Esophagus muscularis mucosa (tissue), 4 donors: ENCODE measurements at regions not wholly inside any gene's neighbourhood (a gene's known extent, or its start where the extent isn't known, plus 50 kb on each side); places are given as distances from the start of the nearest gene placed in this dataset.
"Not testable (repeated sequence)": the region's sequence is repeated elsewhere in the genome, so short reads cannot be mapped to it uniquely, and the experiment has no call there.

Experiments used
- DNase-seq: peaks from one replicate; pipeline ENCODE4 v3.0.0-alpha.2; 2017; ENCODE audit errors: extremely low spot score
- H3K27ac ChIP-seq, 4 donors: fragments of 200-600 bp; sonication (generic); replicated peaks in 1 of 4; 1 replicate in 3 of 4; 2 replicates in 1 of 4; pipeline ENCODE4 v1.5.1; 2016 to 2019; ENCODE audit warnings: mild to moderate bottlenecking in 1 of 4
- H3K27me3 ChIP-seq, 4 donors: fragments of 200-600 bp; sonication (generic); one replicate each; pipeline versions ENCODE4 v1.5.1 to v1.6.0; 2016 to 2019
- H3K36me3 ChIP-seq, 4 donors: fragments of 200-600 bp; sonication (generic); one replicate each; pipeline ENCODE4 v1.5.1; 2016 to 2019
- H3K4me1 ChIP-seq, 4 donors: fragments of 200-600 bp; sonication (generic); one replicate each; pipeline ENCODE4 v1.5.1; 2016 to 2019
- H3K4me3 ChIP-seq, 4 donors: fragments of 200-600 bp; sonication (generic); 1 replicate in 2 of 4; 2 replicates in 2 of 4; pipeline ENCODE4 v1.5.1; 2016 to 2019; ENCODE audit warnings: mild to moderate bottlenecking in 4 of 4, moderate library complexity in 1 of 4
- H3K9me3 ChIP-seq, 4 donors: fragments of 200-600 bp; sonication (generic); 1 replicate in 3 of 4; 2 replicates in 1 of 4; pipeline ENCODE4 v1.5.1; 2016 to 2019
- EP300 ChIP-seq: sonication (generic); formaldehyde crosslinking; IDR thresholded peaks from one replicate; pipeline ENCODE4 v1.6.1; 2017; ENCODE audit warnings: antibody characterized with exemption
- POLR2A ChIP-seq: fragments of 450-650 bp; IDR thresholded peaks from one replicate; pipeline ENCODE4 v1.6.1; 2017; ENCODE audit warnings: antibody characterized with exemption, moderate library complexity, mild to moderate bottlenecking, low read depth
- POLR2AphosphoS5 ChIP-seq, 2 donors: sonication (generic); formaldehyde crosslinking; IDR thresholded peaks; one replicate each; pipeline ENCODE4 v1.6.1; 2017; ENCODE audit warnings: antibody characterized with exemption in 2 of 2
- WGBS: methylation state at CpG from one replicate; pipeline ENCODE4 v1.1.5; 2018; 5-methylcytosine and 5-hydroxymethylcytosine counted together
- intact Hi-C: fragments of 100-400 bp; cut with DNase I; formaldehyde crosslinking; loops from one replicate; pipeline ENCODE4 v1.15.1; 2023
- TF ChIP-seq, protein P1 (sequence below), 3 experiments: fragments of 200-600 bp in 2 of 3; fragments of 450-650 bp in 1 of 3; sonication (generic) in 2 of 3; IDR thresholded peaks; one replicate each; pipeline ENCODE4 v1.5.1; 2017 to 2019; ENCODE audit warnings: antibody characterized with exemption in 3 of 3, mild to moderate bottlenecking in 2 of 3, moderate library complexity in 1 of 3

DNA sequence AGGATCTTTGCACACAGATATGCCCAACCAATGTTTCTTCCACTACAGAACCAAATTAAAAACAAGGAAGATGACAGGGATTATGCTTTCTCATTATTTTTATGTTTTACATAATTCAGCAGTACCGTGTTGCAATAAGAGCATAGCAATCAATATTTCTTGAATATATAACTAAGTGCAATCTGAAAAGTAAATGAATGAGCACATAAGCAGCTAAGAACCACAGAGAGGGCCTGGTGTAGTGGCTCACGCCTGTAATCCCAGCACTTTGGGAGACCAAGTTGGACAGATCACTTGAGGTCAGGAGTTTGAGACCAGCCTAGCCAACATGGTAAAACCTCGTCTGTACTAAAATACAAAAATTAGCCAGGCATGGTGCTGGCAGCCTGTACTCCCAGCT is 423.7 kb downstream of the MRPL39 start:
- Histone ChIP-seq H3K27ac (no peak overlapping the region), H3K4me1 (no peaks in the 10 kb centered on the region), H3K9me3 (no peaks in the 10 kb centered on the region), H3K27me3 (no peaks in the 10 kb centered on the region), H3K36me3 (no peaks in the 10 kb centered on the region), H3K4me3 (no peak overlapping the region)
- WGBS = 92% methylated on average over 3 of the region's 3 CpGs
- no peak for TF ChIP-seq POLR2A
- TF ChIP-seq, protein P1, sequence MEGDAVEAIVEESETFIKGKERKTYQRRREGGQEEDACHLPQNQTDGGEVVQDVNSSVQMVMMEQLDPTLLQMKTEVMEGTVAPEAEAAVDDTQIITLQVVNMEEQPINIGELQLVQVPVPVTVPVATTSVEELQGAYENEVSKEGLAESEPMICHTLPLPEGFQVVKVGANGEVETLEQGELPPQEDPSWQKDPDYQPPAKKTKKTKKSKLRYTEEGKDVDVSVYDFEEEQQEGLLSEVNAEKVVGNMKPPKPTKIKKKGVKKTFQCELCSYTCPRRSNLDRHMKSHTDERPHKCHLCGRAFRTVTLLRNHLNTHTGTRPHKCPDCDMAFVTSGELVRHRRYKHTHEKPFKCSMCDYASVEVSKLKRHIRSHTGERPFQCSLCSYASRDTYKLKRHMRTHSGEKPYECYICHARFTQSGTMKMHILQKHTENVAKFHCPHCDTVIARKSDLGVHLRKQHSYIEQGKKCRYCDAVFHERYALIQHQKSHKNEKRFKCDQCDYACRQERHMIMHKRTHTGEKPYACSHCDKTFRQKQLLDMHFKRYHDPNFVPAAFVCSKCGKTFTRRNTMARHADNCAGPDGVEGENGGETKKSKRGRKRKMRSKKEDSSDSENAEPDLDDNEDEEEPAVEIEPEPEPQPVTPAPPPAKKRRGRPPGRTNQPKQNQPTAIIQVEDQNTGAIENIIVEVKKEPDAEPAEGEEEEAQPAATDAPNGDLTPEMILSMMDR (IDR thresholded peaks at IDR 0.05) = no peak
- TF ChIP-seq POLR2AphosphoS5 (IDR thresholded peaks at IDR 0.05) = no peak
- no peak for TF ChIP-seq EP300
- intact Hi-C loops = no loop called here
- DNase-seq = no peak

DNA sequence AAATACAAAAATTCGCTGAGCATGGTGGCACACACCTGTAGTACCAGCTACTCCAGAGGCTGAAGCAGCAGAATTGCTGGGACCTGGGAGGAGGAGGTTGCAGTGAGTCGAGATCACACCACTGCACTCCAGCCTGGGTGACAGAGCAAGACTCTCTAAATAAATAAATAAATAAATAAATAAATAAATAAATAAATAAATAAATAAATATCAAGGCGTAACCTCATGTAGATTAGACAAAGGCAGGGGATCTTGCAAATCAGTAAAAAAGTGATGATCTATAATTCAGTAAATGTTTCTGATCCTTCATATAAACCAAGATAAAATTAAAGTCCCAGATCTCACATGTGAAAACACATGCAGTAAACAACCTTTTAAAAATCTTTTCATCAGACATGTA is 425.6 kb downstream of the MRPL39 start:
- intact Hi-C loops, DNase-seq, H3K27me3 ChIP-seq, H3K27ac ChIP-seq, H3K36me3 ChIP-seq, H3K9me3 ChIP-seq, H3K4me1 ChIP-seq, H3K4me3 ChIP-seq: not testable (repeated sequence)
- 96% methylated on average over 3 of the region's 3 CpGs for WGBS

DNA sequence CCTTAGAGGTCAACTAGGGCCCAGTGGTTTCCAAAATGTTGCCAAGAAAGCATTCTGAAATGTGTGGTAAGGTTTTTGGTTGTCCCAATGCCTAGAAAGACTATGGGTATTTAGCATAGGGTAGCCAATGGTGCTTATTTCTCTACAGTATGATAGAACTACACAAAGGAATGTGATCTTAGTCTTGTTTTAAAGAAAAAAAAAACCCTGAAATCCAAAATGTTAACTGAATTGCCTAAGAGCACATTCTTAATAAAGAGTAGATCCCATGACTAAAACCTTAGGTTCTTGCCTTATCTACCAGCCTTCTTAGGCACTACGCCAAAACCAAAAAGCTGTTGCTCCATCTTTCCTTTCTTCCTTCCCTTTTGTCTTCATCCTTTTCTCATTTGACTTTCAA is 428.2 kb downstream of the MRPL39 start:
- TF ChIP-seq POLR2A (no peak), EP300 (no peak), POLR2AphosphoS5 (IDR thresholded peaks at IDR 0.05) (no peak)
- TF ChIP-seq, protein P1 (IDR thresholded peaks at IDR 0.05) = no peak
- Histone ChIP-seq H3K9me3 (no peaks in the 10 kb centered on the region), H3K36me3 (no peaks in the 10 kb centered on the region), H3K4me1 (no peaks in the 10 kb centered on the region), H3K4me3 (no peak overlapping the region), H3K27ac (no peak overlapping the region), H3K27me3 (no peaks in the 10 kb centered on the region)
- WGBS = 88% methylated on average over 1 of the region's 1 CpG
- no peak for DNase-seq
- intact Hi-C loops = no loop called here

DNA sequence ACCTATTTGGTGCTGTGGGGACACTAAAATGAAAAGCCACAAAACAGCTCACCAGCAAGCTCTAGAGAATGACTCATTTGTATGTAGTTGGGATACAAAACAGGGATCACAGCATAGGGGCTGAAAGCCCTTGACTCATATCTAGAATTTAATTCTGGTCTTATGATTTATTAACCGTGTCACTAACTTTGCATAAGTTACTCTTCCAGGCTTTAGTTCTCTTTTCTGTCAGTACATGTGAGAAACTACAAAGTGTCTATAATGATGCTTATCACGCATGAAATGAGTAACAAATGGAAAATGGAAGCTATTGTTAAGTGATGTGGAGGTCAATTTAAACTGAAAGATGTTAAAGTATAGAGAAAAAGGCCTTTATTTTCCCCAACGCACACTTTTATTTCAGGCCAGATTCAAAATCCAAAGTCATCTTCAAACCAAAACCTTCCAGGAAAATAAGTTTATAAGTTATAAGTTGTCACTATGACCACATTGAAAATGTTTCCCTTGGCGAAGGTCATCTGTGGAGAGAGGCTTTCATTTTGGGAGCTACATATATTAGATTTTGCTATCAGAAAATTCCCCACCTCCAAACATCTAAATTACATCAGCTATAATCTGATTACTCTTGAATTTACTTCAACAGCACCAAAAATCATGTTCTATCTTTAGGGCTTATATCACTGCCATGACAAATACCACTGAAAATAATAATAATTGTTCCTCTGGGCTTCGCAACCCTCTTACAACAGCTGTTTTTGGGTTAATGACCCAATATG is 430.5 kb downstream of the MRPL39 start:
- Histone ChIP-seq H3K4me3 (no peak overlapping the region), H3K27me3 (no peaks in the 10 kb centered on the region), H3K36me3 (no peaks in the 10 kb centered on the region), H3K27ac (no peak overlapping the region), H3K4me1 (no peaks in the 10 kb centered on the region), H3K9me3 (no peaks in the 10 kb centered on the region)
- WGBS = 87% methylated on average over 5 of the region's 5 CpGs
- TF ChIP-seq EP300 (no peak), POLR2AphosphoS5 (IDR thresholded peaks at IDR 0.05) (no peak), POLR2A (no peak)
- TF ChIP-seq, protein P1 (IDR thresholded peaks at IDR 0.05) = no peak
- DNase-seq = no peak
- intact Hi-C loops = no loop called here

DNA sequence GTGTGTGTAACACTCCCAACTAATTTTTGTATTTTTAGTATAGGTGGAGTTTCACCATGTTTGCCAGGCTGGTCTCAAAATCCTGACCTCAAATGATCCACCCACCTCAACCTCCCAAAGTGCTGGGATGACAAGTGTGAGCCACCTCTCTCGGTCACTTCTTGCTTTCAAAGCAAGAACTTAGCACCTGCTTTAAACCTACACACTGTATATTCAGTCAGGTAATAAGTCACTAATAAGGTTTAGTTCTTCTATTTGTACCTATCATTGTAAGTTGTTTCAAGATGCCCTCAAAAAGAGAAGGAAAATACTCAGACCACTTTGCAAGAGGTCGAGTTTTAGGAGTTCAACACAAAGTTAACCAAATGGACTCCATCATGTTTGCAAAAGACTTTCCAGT is 431.3 kb downstream of the MRPL39 start:
- no peaks in the 10 kb centered on the region for H3K27me3 ChIP-seq
- no peaks in the 10 kb centered on the region for H3K4me1 ChIP-seq
- intact Hi-C loops = no loop called here
- WGBS = 91% methylated on average over 2 of the region's 2 CpGs
- DNase-seq = no peak
- H3K27ac ChIP-seq = no peak overlapping the region
- no peak overlapping the region for H3K4me3 ChIP-seq
- H3K9me3 ChIP-seq = no peaks in the 10 kb centered on the region
- TF ChIP-seq, protein P1 (IDR thresholded peaks at IDR 0.05) = no peak
- TF ChIP-seq POLR2A (no peak), POLR2AphosphoS5 (IDR thresholded peaks at IDR 0.05) (no peak), EP300 (no peak)
- H3K36me3 ChIP-seq = no peaks in the 10 kb centered on the region
